Astrocyte of the spinal cord (primary cell): ENCODE measurements at regions not wholly inside any gene's neighbourhood (a gene's known extent, or its start where the extent isn't known, plus 50 kb on each side); places are given as distances from the start of the nearest gene placed in this dataset.

Experiments used
- DNase-seq: peaks from one replicate; pipeline ENCODE4 v3.0.0; 2011; ENCODE audit warnings: low read depth, low spot score
- H3K4me3 ChIP-seq: 2 replicates; pipeline ENCODE4 v1.5.1; 2011; ENCODE audit warnings: low read depth, mild to moderate bottlenecking, low read length, moderate library complexity
- CTCF ChIP-seq: IDR thresholded peaks from 2 replicates; pipeline ENCODE4 v1.5.1; 2012; ENCODE audit warnings: low read depth, mild to moderate bottlenecking, low read length, inconsistent platforms
- in situ Hi-C: cut with HindIII; loops from 2 replicates; pipeline ENCODE4 v1.10.0; 2017; ENCODE audit warnings: low sequenced_read_pairs

DNA sequence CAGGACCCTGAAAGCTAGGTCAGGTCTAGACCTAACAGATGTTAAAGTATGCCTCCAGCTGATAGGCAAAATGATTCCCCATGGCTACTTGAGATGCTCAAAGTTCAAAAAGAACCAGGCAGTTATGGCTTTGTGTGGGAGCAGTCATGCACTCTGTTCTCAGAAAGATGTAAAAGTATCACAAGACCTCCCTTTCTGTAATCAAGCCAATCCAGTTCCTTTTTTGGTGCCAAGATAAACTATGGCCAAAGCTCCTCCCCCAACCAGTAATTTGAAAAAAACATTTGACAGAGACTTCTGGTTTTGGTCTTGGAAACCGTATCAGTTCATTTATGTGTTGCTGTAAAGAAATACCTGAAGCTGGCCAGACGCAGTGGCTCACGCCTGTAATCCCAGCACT is 51.4 kb upstream of the XIST start:
- H3K4me3 ChIP-seq: no peak overlapping the region
- TF ChIP-seq CTCF: no peak
- DNase-seq: no peak
- in situ Hi-C loops: no loop called here
